ENCODE measurements at regions not wholly inside any gene's neighbourhood (a gene's known extent, or its start where the extent isn't known, plus 50 kb on each side); places are given as distances from the start of the nearest gene placed in this dataset.

DNA sequence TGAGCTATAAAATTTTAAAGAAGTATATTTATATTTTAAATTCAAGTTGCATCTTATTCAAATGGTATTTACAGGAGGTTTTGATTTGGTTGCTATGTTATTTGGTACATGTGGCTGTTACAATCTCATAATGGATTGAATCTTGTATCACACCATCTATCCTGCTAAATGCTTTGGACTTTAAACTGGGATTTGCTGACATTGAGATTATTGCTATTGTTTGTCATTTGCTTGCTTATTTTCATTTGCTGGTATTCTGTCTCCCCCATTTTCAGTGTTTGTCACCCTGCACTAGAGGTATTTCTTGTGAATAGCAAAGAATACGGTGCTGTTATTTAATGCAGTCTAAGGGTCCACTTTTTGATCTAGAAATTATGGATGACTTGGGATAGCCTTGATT lies 171.1 kb downstream of the SH2D4B start:
- H3K4me1 ChIP-seq (ENCODE audit: control insufficient read depth in 2 of 2, insufficient read depth in 2 of 2, low read length in 2 of 2) = no peaks in the 10 kb centered on the region
- intact Hi-C loops (cut with micrococcal nuclease) = no loop called here
- TF ChIP-seq, protein P1, sequence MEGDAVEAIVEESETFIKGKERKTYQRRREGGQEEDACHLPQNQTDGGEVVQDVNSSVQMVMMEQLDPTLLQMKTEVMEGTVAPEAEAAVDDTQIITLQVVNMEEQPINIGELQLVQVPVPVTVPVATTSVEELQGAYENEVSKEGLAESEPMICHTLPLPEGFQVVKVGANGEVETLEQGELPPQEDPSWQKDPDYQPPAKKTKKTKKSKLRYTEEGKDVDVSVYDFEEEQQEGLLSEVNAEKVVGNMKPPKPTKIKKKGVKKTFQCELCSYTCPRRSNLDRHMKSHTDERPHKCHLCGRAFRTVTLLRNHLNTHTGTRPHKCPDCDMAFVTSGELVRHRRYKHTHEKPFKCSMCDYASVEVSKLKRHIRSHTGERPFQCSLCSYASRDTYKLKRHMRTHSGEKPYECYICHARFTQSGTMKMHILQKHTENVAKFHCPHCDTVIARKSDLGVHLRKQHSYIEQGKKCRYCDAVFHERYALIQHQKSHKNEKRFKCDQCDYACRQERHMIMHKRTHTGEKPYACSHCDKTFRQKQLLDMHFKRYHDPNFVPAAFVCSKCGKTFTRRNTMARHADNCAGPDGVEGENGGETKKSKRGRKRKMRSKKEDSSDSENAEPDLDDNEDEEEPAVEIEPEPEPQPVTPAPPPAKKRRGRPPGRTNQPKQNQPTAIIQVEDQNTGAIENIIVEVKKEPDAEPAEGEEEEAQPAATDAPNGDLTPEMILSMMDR (IDR thresholded peaks at IDR 0.05) = no peak
- TF ChIP-seq EZH2 (IDR thresholded peaks at IDR 0.05; ENCODE audit: borderline replicate concordance, insufficient read depth, low read depth, low read length, poor library complexity, severe bottlenecking) = no peak
- peaks cover 0 to 4% (median 1%) of the 10 kb centered on the region in 4 experiments for H3K27me3 ChIP-seq (replicated peaks in 1 of 4; ENCODE audit: control extremely low read depth in 1 of 4, control insufficient read depth in 3 of 4, insufficient read depth in 4 of 4, low read length in 3 of 4)
- no peak overlapping the region for H3K9ac ChIP-seq (ENCODE audit: low read length)
- H3K27me3 Mint-ChIP-seq = peaks cover 4% of the 10 kb centered on the region
- peaks cover 2% of the 10 kb centered on the region for H3K9me3 Mint-ChIP-seq (ENCODE audit: insufficient read depth)
- no peaks in the 10 kb centered on the region for H3K4me1 Mint-ChIP-seq
- CTCF ChIA-PET = interaction anchor here (0.7 kb wide), 1 partner anchor 1406 kb away, joined by 3 read pairs; no protein-coding TSS in a partner anchor
- no peak overlapping the region for H3K27ac ChIP-seq (ENCODE audit: low read length in 2 of 2)
- no peak overlapping the region for H3K4me3 ChIP-seq (ENCODE audit: control extremely low read depth in 1 of 5, extremely low read depth in 1 of 5, insufficient read depth in 1 of 5, low read depth in 2 of 5, low read length in 4 of 5)
- no peak overlapping the region for H3K4me3 Mint-ChIP-seq
- no CpG with 5 or more reads among the region's 1 CpG for WGBS (ENCODE audit: insufficient coverage)
- H3K79me2 ChIP-seq (ENCODE audit: control insufficient read depth, insufficient read depth, low read length) = no peaks in the 10 kb centered on the region
- POLR2A ChIA-PET = no interaction called here
- ATAC-seq (ENCODE audit: low read depth) (no peak), DNase-seq (no peak)
- H3K27ac Mint-ChIP-seq = no peak overlapping the region
- no peak overlapping the region for H2AFZ ChIP-seq (ENCODE audit: insufficient read depth, low read depth, low read length, poor library complexity, severe bottlenecking)
- peaks cover 0 to 5% (median 0%) of the 10 kb centered on the region in 3 donors for H3K9me3 ChIP-seq (ENCODE audit: control extremely low read depth in 1 of 3, control insufficient read depth in 2 of 3, insufficient read depth in 1 of 3, low read length in 2 of 3)
- H3K4me2 ChIP-seq (replicated peaks; ENCODE audit: low read depth, low read length, poor library complexity, severe bottlenecking) = no peak overlapping the region
- no peaks in the 10 kb centered on the region for H3K36me3 ChIP-seq (replicated peaks in 1 of 2; ENCODE audit: control extremely low read depth in 1 of 2, control insufficient read depth in 1 of 2, extremely low read depth in 1 of 2, insufficient read depth in 2 of 2, low read length in 1 of 2)
- no peaks in the 10 kb centered on the region for H4K20me1 ChIP-seq (ENCODE audit: control insufficient read depth, insufficient read depth, low read length, poor library complexity, severe bottlenecking)

DNA sequence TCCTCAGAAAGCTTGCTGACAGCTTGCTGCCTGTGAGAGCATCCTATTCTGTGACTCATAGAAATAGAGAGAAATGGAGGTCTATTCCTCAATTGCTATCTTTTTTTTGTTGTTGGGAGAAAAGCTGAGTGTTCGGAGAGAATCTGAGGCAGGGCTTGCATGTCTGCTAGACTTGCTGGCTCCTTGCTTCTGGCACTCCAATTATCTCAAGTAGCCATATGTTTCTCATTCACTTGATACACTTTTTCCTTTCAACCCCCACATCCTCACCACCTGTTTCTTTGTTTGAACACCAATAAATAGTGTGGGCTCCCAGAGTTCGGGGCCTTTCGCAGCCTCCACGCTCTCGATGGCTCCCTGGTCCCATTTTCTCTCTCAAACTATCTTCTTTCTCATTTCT lies 172.2 kb downstream of the SH2D4B start:
- Mint-ChIP-seq H3K4me1 (no peaks in the 10 kb centered on the region), H3K27ac (no peak overlapping the region), H3K27me3 (peaks cover 4% of the 10 kb centered on the region), H3K4me3 (no peak overlapping the region), H3K9me3 (ENCODE audit: insufficient read depth) (peaks cover 2% of the 10 kb centered on the region)
- ATAC-seq (ENCODE audit: low read depth) (no peak), DNase-seq (no peak)
- Histone ChIP-seq H3K36me3 (replicated peaks in 1 of 2; ENCODE audit: control extremely low read depth in 1 of 2, control insufficient read depth in 1 of 2, extremely low read depth in 1 of 2, insufficient read depth in 2 of 2, low read length in 1 of 2) (no peaks in the 10 kb centered on the region), H3K27ac (ENCODE audit: low read length in 2 of 2) (no peak overlapping the region), H3K4me1 (ENCODE audit: control insufficient read depth in 2 of 2, insufficient read depth in 2 of 2, low read length in 2 of 2) (no peaks in the 10 kb centered on the region), H4K20me1 (ENCODE audit: control insufficient read depth, insufficient read depth, low read length, poor library complexity, severe bottlenecking) (no peaks in the 10 kb centered on the region), H3K79me2 (ENCODE audit: control insufficient read depth, insufficient read depth, low read length) (no peaks in the 10 kb centered on the region), H2AFZ (ENCODE audit: insufficient read depth, low read depth, low read length, poor library complexity, severe bottlenecking) (no peak overlapping the region), H3K9ac (ENCODE audit: low read length) (no peak overlapping the region), H3K9me3 (ENCODE audit: control extremely low read depth in 1 of 3, control insufficient read depth in 2 of 3, insufficient read depth in 1 of 3, low read length in 2 of 3) (peaks cover 0 to 5% (median 0%) of the 10 kb centered on the region in 3 donors), H3K27me3 (replicated peaks in 1 of 4; ENCODE audit: control extremely low read depth in 1 of 4, control insufficient read depth in 3 of 4, insufficient read depth in 4 of 4, low read length in 3 of 4) (peaks cover 0 to 4% (median 1%) of the 10 kb centered on the region in 4 experiments), H3K4me3 (ENCODE audit: control extremely low read depth in 1 of 5, extremely low read depth in 1 of 5, insufficient read depth in 1 of 5, low read depth in 2 of 5, low read length in 4 of 5) (no peak overlapping the region), H3K4me2 (replicated peaks; ENCODE audit: low read depth, low read length, poor library complexity, severe bottlenecking) (no peak overlapping the region)
- 92% methylated on average over 4 of the region's 5 CpGs for WGBS (ENCODE audit: insufficient coverage)
- intact Hi-C loops (cut with micrococcal nuclease) = no loop called here
- POLR2A ChIA-PET = no interaction called here
- CTCF ChIA-PET = interaction anchor here (1.7 kb wide), 1 partner anchor 10 kb away, joined by 7 read pairs; no protein-coding TSS in a partner anchor
- TF ChIP-seq, protein P1 (IDR thresholded peaks at IDR 0.05) = no peak
- no peak for TF ChIP-seq EZH2 (IDR thresholded peaks at IDR 0.05; ENCODE audit: borderline replicate concordance, insufficient read depth, low read depth, low read length, poor library complexity, severe bottlenecking)

Measured in B cell (primary cell).